ENCODE measurements at regions not wholly inside any gene's neighbourhood (a gene's known extent, or its start where the extent isn't known, plus 50 kb on each side); places are given as distances from the start of the nearest gene placed in this dataset.
"Not testable (repeated sequence)": the region's sequence is repeated elsewhere in the genome, so short reads cannot be mapped to it uniquely, and the experiment has no call there.

GRCh38 chr10:59002011-59002410, 174.4 kb upstream of the PHYHIPL start:
- DNase-seq, result no peak

DNA sequence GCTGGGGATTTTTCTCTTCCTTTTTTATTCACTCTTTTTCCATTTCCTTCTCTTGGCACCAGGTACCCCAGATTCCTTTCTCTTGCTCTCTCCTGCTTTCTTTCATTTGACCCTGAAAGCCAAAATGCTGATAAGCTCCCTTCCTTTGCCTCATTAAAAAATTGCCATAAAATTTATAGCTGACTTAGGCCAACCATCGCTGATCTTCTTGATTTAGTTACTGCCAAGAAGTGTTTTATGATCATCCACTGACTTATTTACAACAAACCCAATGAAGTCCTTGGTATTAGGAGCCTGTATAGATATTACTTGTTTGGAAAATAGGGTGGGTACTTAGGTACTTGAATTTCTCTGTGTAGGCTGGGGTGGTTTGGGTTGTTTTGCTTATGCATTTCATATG, 173.2 kb upstream of the PHYHIPL start:
- no peak for DNase-seq

GRCh38 chr10:59004392-59004791, 172.1 kb upstream of the PHYHIPL start:
- DNase-seq, result no peak

GRCh38 chr10:59006511-59007306, 169.7 kb upstream of the PHYHIPL start:
- no peak for DNase-seq

- DNase-seq, result no peak
These were observed 169.0 kb upstream of the PHYHIPL start for GRCh38 chr10:59007307-59008025.

DNA sequence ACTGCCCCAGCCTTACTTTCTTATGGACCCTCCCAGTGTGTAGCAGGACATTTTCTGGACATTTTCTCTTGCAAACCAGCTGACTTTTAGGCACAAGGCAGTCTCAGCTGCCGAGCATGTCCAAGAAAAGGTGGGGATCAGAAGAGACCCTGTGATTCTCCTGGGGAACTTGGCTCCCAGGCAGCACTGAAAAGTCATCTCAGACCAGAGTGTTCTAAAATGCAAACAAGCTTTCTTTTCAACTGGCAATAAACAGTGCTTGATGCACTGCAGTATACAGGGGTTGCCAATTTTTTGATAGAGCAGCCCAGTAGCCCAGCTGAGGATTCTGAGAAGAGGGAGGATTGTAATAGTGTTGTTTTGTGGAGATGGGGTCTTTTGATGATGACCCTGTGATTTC, 168.0 kb upstream of the PHYHIPL start:
- no peak for DNase-seq

- no peak for DNase-seq
These were observed 164.3 kb upstream of the PHYHIPL start for GRCh38 chr10:59011972-59012632.

GRCh38 chr10:59012839-59013238, 163.6 kb upstream of the PHYHIPL start:
- no peak for DNase-seq

- no peak for DNase-seq
These were observed 160.4 kb upstream of the PHYHIPL start for GRCh38 chr10:59016043-59016442.

DNA sequence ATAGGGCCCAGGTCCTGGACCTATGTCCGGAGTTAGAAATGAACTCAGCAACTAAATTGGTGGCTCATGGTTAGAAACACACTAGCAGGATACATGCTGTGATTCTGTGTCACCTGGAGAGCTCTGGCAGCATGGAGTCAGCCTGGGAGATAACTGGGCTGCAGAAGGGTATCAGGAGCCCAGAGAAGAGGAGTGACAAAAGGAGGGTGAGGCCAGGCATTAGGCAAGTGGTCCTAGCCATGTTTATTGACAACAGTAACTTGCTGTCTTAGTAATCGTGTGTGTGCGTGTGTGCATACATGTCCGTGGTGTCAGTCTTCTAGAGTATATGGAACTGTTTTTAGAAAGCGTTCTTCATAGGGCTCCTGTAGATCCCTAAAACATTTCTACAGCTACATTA, 157.5 kb upstream of the PHYHIPL start:
- no peak for DNase-seq

DNA sequence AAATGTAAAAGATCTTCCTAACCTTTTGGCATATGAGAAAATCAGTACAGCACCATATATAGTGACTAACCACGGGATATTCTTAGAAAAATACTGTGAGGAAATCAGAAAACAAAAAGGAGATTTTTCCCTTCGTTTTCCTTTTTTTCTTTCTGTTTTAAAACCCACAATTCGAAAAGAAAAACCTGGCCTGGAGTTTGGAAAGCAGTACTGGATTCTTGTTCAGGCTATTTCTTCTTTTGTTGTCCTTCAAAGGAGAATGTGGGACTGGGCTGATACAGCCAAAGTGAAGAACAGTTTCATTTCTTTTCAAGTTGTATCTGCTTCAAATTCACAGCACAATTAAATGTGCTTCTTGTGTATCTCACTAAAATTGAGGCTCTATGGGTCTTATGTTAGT, 156.8 kb upstream of the PHYHIPL start:
- no peak for DNase-seq

GRCh38 chr10:59020502-59020901, 155.9 kb upstream of the PHYHIPL start:
- DNase-seq, result no peak

DNA sequence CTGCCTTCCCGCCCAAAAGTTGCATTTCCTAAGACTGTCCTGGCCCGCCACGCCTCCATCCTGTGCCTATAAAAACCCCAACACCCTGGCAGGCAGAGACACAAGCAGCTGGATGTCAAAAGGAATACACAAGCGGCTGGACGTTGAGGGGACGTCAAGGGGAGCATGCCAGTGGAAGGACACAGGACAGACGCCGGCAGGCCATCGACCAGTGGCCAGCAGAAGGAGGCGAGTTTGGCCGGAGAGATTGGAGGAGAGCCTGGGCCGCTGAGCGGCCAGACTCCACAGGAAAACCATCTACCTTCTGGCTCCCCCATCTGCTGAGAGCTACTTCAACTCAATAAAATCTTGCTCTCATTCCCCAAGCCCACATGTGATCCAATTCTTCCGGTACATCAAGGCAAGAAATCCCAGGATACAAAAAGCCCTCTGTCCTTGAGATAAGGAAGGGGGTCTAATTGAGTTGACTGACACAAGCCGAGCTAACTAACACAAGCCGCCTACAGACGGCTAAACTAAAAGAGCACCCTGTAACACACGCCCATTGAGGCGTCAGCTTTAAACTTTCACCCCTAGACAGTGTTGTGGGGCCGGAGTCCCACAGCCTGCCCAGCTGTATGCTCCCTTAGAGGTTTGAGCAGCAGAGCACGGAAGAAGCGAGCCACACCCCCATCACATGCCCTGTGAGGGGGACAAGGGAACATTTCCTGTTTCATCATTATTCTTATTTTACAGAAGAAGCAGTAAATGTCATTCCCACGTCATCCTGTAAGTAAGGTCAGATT, 150.3 kb upstream of the PHYHIPL start:
- DNase-seq, result no peak

GRCh38 chr10:59027975-59028655, 148.3 kb upstream of the PHYHIPL start:
- no peak for DNase-seq

- no peak for DNase-seq
These were observed 142.8 kb upstream of the PHYHIPL start for GRCh38 chr10:59033622-59034021.

DNA sequence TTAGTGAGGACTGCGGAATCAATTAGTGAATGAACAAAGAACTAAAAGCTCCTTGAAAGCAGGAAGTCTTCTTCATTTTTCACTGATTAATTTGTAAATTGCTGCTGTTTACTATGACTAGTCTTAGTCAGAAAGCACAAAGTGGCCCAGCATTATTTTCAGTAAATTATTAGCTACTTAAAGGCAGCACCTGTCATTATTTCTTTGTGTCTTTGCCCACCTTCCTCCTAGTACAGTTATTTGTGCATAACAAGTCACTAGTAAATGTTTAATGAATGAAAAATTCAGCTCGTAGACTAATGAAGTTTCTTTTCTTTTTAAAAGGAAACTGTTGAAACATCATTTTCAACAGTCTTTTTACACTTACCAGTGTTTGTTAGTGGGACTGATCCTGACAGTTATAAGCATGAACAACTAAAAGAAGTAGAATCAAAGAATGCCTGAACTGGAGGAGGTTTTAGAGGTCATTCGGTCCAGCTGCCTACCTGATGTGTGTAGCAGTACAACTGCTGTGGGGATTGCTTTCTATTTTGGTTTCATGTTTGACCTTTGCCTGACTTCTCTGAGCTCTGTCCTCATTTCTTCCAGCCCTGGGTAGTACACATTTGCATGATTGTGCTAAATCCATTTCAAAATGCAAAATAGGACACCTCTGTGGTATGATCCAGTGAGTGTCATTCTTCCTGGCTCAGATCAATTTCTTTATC, 140.0 kb upstream of the PHYHIPL start:
- DNase-seq, result no peak

DNA sequence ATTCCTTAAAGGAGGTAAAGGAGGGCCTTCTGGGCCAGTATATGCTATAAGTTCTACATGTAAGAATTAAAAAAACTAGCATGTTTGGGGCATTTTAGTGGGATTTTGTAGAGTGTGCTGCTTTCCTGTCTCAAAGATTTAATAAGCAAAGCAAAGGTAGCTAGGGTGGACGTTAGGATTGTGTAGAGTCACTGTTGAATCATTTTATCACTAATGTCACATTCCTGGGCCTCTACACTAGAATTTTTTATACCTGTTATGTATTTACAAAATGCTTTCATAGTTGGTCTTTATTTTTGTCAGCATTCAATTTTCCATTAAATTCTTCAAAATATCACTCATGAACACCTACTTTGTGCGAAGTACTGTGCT, 139.4 kb upstream of the PHYHIPL start:
- no peak for DNase-seq

- no peak for DNase-seq
These were observed 138.9 kb upstream of the PHYHIPL start for GRCh38 chr10:59037506-59037905.

GRCh38 chr10:59043358-59043757, 133.1 kb upstream of the PHYHIPL start:
- DNase-seq, result not testable (repeated sequence)

DNA sequence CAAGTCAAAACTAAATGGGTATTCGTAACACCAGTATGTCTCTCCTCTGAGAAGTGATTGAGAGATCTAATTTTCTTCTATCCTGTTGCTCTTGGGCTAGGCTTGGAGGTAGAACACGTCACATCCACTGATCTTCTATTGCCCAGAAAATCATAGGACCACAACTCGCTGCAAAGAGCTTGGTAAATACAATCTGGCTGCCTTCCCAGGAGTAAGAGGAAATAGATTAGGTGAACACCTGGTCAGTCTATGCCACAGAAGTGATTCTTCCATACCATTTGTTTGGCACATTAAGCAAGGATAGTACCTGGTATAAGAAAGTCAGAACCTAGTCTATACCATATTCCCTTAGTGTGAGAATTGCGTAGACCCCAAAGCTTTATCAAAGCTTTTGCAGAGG, 129.3 kb upstream of the PHYHIPL start:
- peak; percentile 71 for DNase-seq

- no peak for DNase-seq
These were observed 128.4 kb upstream of the PHYHIPL start for GRCh38 chr10:59047957-59048618.
